Stimulated activated CD8-positive, alpha-beta memory T cell treated with anti-CD3 and anti-CD28 coated beads, Interleukin-15, amount 100 ng/mL, for 48 hours (primary cell): ENCODE measurements at regions not wholly inside any gene's neighbourhood (a gene's known extent, or its start where the extent isn't known, plus 50 kb on each side); places are given as distances from the start of the nearest gene placed in this dataset.
"Not testable (repeated sequence)": the region's sequence is repeated elsewhere in the genome, so short reads cannot be mapped to it uniquely, and the experiment has no call there.

Experiments used
- DNase-seq, 2 donors: peaks; one replicate each; pipeline ENCODE4 v3.0.0-alpha.2; 2020; ENCODE audit warnings: low read depth in 2 of 2

DNA sequence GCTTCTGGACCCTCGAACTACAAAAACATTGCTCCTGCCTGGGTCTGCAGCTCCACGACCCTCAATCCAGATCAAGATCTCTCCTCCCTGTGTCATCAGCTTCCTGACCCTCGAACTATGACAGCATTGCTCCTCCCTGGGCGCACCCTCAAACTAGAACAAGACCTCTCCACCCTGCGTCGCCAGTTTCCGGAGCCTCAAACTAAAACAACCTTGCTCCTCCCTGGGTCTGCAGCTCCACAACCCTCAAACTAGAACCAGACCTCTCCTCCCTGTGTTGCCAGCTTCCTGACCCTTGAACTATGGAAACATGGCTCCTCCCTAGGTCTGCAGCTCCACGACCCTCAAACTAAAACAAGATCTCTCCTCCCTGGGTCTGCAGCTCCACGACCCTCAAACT lies 339.7 kb upstream of the SULF2 start:
- DNase-seq = no peak

DNA sequence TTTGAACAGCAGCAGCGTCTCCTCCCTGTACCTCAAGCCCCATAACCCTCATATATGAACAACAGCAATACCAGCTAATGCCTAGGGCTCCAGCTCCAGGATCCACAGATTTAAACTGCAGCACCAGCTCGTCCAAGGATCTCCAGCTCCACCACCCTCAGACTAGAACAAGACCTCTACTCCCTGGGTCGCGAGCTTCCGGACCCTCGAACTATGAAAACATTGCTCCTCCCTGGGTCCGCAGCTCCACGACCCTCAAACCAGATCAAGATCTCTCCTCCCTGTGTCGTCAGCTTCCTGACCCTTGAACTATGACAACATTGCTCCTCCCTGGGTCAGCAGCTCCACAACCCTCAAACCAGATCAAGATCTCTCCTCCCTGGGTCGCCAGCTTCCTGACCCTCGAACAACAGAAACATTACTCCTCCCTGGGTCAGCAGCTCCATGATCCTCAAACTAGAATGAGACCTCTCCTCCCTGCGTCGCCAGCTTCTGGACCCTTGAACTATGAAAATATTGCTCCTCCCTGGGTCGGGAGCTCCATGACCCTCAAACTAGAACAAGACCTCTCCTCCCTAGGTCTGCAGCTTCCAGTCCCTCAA lies 339.0 kb upstream of the SULF2 start:
- no peak for DNase-seq

DNA sequence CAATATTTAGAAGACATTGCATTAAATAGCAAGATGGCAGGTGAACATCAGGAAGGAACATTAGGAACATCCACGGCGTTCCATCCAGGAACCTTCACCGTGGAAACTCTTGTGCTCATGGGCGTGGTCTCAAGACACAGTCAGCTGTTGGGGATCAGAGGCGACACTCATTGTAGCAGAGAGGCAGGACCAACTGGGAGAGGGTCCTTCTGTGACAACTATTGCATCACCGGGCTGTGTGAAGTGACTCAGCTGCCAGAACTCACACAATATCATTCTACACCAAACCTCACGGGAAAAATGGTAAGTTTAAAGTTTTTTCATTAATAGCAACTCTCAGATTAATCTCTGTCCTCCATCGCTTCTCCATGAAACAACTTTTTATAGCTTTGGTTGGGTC lies 334.8 kb upstream of the SULF2 start:
- no peak for DNase-seq

DNA sequence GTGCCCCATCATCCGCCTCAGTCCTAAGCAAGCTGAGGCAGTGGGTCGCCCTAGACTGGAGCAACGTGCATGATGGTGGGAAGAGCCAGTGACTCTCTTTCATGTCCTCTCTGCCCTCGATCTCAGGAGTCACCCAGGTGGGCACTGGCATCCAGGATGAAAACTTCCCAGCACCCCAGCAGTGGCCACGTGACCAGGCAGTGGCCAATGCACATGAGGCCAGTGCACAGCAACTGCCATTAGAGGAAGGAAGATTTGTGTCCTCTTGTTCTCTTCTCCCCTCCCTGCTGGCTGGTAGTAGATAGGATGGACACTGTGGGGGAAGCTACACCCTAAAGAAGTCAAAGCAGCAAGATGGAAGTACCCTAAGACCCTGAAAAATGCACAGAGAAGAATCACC lies 334.1 kb upstream of the SULF2 start:
- not testable (repeated sequence) for DNase-seq

DNA sequence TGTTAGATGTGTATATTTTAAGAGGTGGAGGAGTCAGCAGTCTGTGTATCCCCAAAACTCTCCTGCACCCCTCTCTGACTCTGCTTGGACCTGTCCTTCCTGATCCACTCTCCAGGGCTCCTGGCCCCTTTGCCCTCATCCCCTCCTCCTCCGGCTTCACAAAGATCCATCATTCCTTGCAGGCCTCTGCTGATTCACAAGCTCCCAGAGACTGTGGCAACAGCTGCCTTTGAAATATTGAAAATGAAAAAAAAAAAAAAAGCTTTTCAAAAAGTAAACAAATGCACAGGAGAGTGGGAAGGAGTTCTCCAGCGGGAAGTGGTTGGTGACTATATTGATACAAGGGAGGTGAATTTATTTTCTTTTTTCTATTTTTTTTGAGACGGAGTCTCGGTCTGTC lies 330.2 kb upstream of the SULF2 start:
- no peak for DNase-seq

DNA sequence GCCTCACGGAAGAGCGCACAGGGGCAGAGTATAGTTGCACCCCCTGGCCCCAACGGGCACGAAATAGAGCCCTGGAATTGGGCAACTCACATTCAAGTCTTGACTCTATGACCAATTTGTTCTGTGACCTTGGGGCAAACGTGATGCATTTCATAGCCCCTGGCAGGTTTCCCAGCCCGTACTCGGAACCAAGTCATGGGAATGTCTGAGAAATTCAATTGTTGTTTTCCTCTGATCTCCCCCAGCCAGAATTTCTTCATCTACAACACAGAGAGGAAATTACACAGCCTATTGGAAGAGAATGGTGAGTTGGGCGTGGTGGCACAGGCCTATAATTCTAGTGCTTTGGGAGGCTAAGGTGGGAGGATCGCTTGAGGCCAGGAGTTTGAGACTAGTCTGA lies 322.3 kb upstream of the SULF2 start:
- DNase-seq = no peak

DNA sequence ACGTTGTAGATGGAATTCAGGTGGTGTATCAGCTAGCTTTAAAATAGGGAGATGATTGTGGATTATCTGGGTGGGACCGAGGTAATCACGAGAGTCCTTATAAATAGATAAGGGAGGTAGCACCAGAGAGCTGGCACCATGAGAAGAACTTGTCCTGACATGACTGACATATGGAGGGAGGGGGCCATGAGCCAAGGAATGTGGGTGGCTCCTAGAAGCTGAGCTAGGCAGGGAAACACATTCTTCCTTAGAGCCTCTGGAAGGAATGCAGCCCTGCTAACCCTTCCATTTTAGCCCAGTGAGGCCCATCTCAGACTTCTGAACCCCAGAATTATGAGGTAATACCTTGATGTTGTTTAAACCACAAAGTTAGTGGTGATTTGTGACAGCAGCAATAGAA lies 321.1 kb upstream of the SULF2 start:
- DNase-seq = no peak

DNA sequence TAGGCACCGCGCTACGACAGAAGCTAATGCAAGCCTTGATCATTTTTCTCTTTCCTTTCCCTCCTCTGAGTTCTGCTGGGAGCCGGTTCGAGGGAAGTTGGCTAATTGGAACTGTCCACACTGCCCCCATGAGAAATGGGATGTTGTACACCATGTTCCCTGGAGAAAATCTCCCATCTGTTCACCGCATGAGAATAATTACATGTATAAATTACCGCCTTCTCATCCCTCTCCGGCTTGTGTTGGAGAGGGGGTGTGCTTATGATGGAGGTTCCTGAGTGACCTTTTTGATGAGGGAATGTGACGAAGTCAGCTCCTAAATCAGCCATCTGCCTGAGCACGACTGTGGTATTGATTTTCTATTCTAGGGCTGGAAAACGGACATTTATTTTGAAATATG lies 320.2 kb upstream of the SULF2 start:
- DNase-seq = no peak

DNA sequence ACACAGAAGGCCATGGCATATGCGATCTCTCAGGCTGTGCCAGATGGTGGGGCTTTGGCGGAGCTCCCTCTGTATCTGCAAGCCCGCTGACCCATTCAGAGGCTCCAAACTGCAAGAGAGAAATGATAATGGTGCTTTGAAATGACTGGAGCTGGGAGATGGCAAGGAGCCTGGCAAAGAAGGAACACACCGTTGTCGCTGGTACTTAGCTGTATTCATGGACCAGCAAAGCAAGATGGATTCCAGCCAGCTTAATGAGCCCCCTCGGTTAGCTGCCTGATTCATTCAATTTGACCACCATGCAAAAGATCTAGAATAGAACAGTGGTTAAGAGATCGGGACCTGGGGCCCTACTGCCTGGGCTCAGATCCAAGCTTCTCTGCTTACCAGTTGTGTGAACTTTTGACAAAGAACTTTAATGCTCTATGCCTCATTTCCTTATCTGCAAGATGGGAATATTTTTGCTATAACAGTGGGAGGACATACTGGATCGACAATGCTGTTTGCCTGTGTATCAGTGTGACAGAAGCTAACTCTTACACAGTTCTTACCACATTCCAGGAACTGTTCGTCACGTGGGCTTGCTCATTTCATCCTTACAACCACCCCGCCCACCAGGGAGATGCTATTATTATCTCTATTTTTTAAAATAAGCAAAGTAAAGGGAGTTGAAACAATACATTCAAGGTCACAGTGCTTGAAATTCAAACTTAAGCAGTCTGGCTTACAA lies 317.8 kb upstream of the SULF2 start:
- no peak for DNase-seq

DNA sequence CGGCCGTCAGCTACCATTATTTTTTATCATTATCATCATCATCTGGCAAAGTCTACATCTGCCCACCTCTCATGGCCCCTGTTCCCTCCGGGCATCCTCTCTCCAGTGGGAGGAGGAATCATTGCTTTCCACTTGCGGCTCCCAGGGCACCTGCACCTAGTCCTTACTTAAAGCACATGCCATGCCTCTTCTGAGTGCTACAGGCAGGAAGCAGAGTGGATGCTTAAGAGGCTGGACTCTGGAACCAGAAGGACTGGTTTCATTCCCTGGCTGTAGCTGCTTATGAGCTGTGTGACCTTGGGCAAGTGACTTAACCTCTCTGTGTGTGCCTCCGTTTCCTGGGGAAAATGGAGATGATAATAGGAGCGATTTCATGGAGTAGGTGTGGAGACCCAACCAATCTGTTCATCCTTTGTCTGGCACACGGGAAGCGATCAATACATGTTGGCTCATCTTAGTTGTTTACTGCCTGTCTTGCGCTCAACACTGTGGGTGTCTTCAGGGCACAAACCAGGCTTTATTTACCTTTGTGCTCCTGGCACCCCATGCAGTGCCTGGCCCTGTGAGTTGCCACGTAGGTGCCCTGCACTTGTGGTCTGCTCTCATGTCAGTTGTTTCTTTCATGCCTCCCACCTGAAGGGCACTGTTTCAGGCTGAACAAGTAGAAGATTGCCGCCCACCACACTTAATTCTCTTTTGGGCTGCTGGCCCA lies 317.0 kb upstream of the SULF2 start:
- DNase-seq = no peak

DNA sequence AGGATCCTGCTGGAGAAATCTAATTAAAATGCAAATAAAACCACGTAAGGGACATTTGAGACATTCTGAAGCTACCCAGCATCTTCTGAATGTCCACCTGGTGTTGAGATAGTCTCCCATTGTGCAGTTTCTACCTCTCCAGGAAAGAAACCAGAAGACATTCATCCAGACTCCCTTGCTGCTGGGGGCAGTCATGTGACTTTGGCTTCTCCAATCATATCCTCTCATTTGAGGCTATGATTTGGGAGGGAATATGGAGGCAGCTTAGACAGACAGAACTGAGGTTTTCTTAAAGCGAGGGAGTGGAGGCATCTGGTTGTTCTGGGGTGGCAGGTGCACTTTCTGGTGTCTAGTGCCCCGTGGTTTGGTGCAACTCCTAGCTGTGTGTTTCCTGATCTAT lies 315.2 kb upstream of the SULF2 start:
- DNase-seq = no peak

DNA sequence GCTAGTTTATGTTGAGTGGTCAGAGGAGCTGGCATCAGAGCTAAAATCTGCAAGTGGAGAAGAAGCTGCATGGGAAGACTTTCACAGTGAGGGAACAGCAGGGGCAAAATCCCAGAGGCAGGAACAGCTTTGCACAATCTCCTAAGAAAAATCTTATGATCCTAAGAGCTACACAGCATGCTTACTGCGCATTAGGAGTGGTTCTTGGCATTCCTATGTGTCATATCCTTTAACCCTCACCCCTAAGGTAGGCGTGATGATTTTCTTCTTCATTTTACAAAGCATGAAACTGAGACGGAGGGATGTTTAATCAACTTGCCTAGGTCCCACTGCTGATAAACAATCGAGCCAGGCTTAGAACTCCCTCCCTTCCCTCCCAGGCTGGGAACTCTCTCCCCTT lies 313.6 kb upstream of the SULF2 start:
- no peak for DNase-seq

DNA sequence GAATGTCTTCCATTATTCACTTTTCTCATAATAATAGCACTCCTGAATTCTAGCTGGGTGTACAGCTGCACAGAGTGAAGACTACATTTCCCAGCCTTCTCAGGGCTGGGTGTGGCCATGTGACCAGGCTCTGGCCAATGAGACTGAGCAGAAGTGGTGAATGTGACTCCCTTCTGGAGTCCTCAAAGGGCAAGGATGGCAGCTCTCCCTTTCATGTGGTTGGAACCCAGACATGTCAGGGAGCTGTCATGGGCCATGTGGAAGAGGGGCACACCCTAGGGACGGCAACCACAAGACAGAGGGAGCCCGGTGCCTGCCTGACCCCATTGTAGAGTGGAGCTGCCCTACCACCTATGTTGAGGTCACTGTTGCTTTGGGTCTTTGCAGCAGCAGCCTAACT lies 312.8 kb upstream of the SULF2 start:
- DNase-seq = no peak

DNA sequence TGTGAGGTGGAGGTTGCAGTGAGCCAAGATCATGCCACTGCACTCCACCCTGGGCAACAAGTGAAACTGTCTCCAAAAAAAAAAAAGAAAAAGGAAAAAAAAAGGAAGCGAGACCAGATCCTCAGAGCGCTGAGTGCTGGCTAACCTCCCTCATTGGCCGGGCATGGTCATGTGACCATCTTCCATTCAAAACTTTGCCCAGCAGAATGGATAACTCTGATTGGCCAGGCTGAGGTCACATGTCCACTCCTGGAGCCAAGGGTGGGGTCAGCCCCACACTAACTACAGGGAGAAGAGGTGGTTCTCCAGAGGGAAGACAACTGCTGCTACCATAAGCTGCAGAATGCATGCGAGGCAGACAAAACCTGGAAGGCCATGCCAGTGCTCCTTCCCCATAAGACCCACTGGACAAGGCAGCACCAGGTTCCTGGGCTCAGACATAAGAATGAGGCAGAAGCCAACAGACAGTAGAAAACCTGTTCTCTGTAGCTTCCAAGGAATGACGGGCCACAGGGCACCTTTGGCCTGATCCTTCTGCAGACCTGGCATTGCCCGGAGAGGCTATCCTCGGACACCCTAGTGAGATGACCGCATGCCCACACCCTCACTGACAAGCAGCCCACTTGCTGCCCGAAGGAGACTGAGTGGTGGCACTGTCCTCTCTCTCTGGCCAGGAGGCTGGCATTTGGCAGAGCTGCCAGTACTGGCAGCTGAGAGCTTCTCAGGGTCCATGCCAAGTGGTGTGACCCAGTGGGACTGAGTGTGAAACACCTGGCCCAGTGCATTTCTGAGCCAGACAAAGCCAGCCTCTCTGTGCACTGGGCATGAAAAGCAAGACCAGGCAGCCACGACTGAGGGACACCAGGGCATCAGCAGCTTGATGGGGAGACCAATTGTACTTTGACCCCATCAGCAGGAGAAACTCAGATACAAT lies 311.9 kb upstream of the SULF2 start:
- DNase-seq = no peak

DNA sequence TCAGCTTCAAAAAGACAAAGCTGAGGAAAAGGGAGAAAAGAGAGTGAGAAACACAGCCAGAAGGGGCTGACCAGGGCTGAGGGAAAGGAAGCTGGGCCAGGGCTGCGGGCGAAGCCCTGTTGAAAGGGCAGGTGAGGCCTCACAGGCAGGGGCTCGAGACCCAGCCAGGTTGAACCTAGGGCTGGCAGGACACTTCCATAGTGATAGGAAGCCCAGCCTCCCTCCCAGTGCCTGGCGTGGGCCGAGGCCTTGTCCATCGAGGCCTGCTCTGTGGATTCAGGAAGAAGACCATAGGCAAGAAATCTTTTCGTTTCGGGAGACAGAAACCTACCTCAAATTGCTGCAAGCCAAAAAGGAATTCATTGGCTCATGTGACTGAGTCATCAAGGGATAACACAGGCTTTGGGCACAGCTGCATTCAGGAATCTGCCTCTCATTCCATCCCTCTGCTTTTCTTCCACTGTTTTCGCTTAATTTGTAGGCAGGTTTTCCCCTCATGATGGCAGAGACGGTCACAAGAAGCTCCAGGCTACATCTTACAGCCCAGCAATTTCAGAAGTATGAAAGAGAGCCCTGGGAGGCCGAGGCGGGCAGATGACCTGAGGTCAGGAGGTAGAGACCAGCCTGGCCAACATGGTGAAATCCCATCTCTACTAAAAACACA lies 311.1 kb upstream of the SULF2 start:
- DNase-seq = no peak

DNA sequence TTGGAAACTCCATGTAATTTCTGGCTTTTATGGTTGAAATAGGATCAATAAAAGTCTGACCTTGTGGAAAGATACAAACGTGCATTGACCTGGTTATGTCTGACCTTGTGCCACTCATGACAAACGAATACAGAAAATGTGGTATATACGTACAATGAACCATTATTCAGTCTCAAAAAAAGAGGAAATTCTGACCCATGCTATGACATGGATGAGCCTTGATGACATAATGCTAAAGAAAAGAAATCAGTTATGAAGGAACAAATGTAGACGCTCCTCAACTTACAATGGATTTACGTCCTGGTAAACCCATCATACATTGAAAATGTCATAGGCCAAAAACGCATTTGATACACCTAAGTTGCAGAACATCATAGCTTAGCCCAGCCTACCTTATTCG lies 309.7 kb upstream of the SULF2 start:
- no peak for DNase-seq

DNA sequence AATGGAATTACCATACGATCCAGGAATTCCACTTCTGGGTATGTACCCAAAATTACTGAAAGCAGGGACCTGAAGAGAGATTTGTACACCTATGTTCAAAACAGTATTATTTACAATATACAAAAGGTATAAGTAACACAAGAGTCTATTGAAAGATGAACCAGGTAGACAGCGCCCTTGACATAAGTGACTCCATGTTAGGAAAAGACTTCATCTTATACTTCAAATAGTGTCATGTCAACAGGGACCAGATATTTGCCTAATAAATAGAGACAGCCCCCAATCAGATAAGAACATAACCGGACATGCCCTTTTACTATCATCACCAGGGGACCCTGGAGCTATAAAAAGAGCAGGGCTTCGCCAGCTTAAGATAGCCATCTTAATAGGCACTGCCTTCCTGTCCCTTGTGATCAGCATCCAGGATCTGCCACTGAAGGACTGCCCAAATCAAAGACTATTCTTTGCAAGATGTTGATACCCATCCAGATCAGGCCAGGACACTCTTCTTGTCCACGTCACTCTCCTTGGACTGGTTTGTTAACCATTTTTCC lies 309.0 kb upstream of the SULF2 start:
- no peak for DNase-seq

DNA sequence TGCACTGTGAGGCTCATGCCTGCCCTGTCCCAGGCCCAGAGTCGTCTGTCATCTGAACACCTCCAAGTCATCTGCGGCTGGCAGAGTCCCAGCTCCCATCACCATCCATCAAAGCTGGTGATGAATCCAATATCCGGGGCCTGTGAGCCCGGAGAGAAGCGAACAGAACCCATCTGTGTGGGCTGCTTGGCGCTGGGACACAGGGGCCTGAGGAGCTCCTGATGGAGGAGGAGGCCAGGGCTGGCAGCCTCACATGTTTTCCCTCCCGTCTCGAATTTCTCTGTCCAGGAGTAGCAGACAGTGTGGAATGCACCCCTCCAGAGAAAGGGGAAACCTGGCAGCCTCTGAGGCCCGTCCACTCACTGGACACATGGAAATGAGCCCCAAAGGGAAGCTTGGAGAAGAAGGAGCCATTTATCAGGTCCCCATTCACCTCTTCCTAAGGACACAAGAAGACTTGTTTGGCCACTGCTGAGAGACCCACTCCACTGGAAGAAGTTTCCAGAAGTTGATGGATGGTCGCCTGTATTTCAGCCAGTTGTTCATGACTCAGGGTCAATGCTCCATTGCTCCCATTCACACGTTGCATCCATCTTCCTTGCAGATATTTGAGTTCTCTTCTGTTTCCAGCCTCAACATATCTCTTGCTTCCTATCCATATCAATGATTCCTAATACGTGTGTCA lies 307.5 kb upstream of the SULF2 start:
- no peak for DNase-seq

DNA sequence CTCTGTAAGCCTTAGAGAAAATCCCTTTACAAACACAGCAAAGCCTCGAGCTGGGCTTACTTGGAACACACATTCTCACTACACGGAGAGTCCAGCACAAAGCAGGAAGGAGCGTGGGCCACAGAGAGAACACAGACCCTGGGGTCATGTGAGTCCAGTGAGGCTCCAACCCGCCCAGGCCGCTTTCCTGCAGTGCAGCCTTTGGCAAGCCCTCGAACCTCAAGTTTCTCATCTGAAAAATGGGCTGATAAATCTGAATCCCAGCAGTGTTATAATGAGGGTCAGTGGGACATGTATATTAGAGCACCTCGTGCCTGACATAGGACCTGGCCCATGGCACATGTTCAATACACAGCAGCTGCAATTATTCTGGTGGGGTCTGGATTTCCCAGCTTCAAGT lies 305.5 kb upstream of the SULF2 start:
- no peak for DNase-seq

DNA sequence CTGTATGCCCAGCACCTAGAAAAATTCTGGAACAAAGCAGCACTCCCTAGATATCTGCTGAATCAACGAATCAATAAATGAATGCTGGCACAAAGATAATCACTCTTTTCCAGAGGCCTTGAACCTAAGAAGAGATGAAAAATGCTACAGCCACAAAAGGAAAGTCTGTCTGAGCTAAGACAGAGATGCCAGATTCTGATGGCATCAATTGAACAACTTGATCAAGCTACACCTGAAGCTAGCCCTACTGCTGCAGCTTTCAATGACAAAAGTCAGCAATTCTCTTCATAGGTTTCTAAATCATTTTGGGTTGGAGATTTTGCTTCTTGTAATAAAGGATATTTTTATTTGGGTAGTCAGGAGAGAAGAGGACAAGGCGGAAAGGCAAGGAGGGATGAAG lies 305.0 kb upstream of the SULF2 start:
- DNase-seq = no peak

DNA sequence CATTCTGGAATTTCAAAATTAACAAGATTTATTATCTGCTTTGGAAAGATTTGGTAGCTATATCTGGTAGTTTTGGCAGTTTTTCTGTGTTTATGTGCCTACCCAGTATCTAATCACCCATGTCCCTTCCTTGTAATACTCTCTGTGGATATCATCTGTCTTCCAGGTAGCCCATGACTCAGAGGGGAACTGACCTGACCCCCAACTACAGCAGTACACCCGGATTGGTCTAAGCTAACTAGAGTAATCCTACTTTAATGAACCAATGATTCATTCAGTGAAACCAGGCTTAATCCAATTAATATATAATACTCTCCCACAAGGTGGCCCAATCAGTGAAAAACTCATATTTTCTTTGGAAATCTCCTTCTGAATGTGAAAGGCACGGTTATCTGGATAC lies 295.3 kb upstream of the SULF2 start:
- DNase-seq = no peak
